OCI-LY7 (cell line): ENCODE measurements at regions not wholly inside any gene's neighbourhood (a gene's known extent, or its start where the extent isn't known, plus 50 kb on each side); places are given as distances from the start of the nearest gene placed in this dataset.

Experiments
- BruUV-seq: library from RNA; stranded (reverse); fragments of 400-500 nt; replicated peaks from 2 replicates; lab custom pipeline; 2021; lab: Mats Ljungman, UMichigan
- CTCF ChIA-PET: fragments of 300-600 bp; sonication (Branson Sonifier 250); formaldehyde crosslinking; loops from one replicate; lab custom pipeline; 2022; ENCODE audit warnings: antibody characterized with exemption; ENCODE audit not compliant: unreplicated experiment; lab: Charles Lee
- POLR2A ChIA-PET: fragments of 300-600 bp; sonication (Branson Sonifier 250); formaldehyde crosslinking; loops from one replicate; lab custom pipeline; 2022; ENCODE audit warnings: antibody characterized with exemption; lab: Charles Lee
- DNase-seq: peaks from one replicate; pipeline ENCODE4 v3.0.0-alpha.2; 2015; ENCODE audit warnings: low spot score
- H2AFZ ChIP-seq: fragments of 200-600 bp; sonication (generic), shearing (Covaris generic); 2 replicates; pipeline ENCODE4 v1.6.1; 2014; ENCODE audit warnings: mild to moderate bottlenecking, antibody characterized with exemption, low read length, moderate library complexity
- H3K27ac ChIP-seq: fragments of 200-600 bp; sonication (generic); 2 replicates; pipeline ENCODE4 v1.5.1; 2014; ENCODE audit warnings: mixed run types, low read depth, mild to moderate bottlenecking, moderate library complexity, low read length, inconsistent platforms; ENCODE audit not compliant: poor library complexity, severe bottlenecking
- H3K36me3 ChIP-seq: fragments of 200-600 bp; sonication (generic); 2 replicates; pipeline ENCODE4 v1.6.1; 2014; ENCODE audit warnings: mild to moderate bottlenecking, antibody characterized with exemption, low read length, moderate library complexity, mixed read lengths; ENCODE audit not compliant: insufficient read depth
- H3K4me1 ChIP-seq: fragments of 200-600 bp; sonication (generic); 2 replicates; pipeline ENCODE4 v1.5.1; 2014; ENCODE audit warnings: mild to moderate bottlenecking, low read length; ENCODE audit not compliant: insufficient read depth, poor library complexity, severe bottlenecking
- H3K4me2 ChIP-seq: fragments of 200-600 bp; sonication (generic); 2 replicates; pipeline ENCODE4 v1.6.1; 2014; ENCODE audit warnings: mild to moderate bottlenecking, low read length
- H3K4me3 ChIP-seq: fragments of 200-600 bp; sonication (generic); 2 replicates; pipeline ENCODE4 v1.5.1; 2014; ENCODE audit warnings: mild to moderate bottlenecking, low read depth, low read length; ENCODE audit not compliant: poor library complexity, severe bottlenecking
- H3K79me2 ChIP-seq: fragments of 200-600 bp; sonication (generic); 2 replicates; pipeline ENCODE4 v1.6.1; 2016; ENCODE audit warnings: low read depth, mild to moderate bottlenecking, low read length, moderate library complexity, mixed read lengths; ENCODE audit not compliant: insufficient read depth
- H3K9me2 ChIP-seq: fragments of 200-600 bp; sonication (generic); 2 replicates; pipeline ENCODE4 v1.6.1; 2016; ENCODE audit warnings: mild to moderate bottlenecking, low read length, mixed read lengths; ENCODE audit not compliant: insufficient read depth
- H3K9me3 ChIP-seq: fragments of 200-600 bp; sonication (generic); 2 replicates; pipeline ENCODE4 v1.6.1; 2014; ENCODE audit warnings: mild to moderate bottlenecking, mixed run types, low read length, mixed read lengths
- H4K20me1 ChIP-seq: fragments of 200-600 bp; sonication (generic); 2 replicates; pipeline ENCODE4 v1.6.1; 2014; ENCODE audit warnings: mild to moderate bottlenecking, antibody characterized with exemption, low read length, moderate library complexity, mixed read lengths; ENCODE audit not compliant: insufficient read depth
- EZH2phosphoT487 ChIP-seq: fragments of 200-600 bp; sonication (generic); IDR thresholded peaks from 2 replicates; pipeline ENCODE4 v1.6.1; 2018; ENCODE audit warnings: low read depth, borderline replicate concordance, mild to moderate bottlenecking, mixed run types, antibody characterized with exemption, low read length, moderate library complexity, mixed read lengths
- intact Hi-C: fragments of 100-400 bp; cut with micrococcal nuclease; formaldehyde crosslinking; loops from one replicate; pipeline ENCODE4 v1.10.0; 2022; ENCODE audit not compliant: unreplicated experiment
- TF ChIP-seq, protein P1 (sequence below): fragments of 200-600 bp; sonication (generic); conservative IDR thresholded peaks from 2 replicates; pipeline ENCODE4 v1.5.1; 2014; ENCODE audit warnings: mild to moderate bottlenecking, antibody characterized with exemption, low read length, moderate library complexity, mixed read lengths

- no peaks in the 10 kb centered on the region for H3K4me1 ChIP-seq
- H3K4me2 ChIP-seq: no peak overlapping the region
- no peak overlapping the region for H3K4me3 ChIP-seq
- H3K79me2 ChIP-seq: no peaks in the 10 kb centered on the region
- H3K9me3 ChIP-seq: no peaks in the 10 kb centered on the region
- no peak for DNase-seq
- CTCF ChIA-PET: no interaction called here
- no peak overlapping the region for H2AFZ ChIP-seq
- no peaks in the 10 kb centered on the region for H3K9me2 ChIP-seq
- no peak overlapping the region for H3K27ac ChIP-seq
- TF ChIP-seq, protein P1, sequence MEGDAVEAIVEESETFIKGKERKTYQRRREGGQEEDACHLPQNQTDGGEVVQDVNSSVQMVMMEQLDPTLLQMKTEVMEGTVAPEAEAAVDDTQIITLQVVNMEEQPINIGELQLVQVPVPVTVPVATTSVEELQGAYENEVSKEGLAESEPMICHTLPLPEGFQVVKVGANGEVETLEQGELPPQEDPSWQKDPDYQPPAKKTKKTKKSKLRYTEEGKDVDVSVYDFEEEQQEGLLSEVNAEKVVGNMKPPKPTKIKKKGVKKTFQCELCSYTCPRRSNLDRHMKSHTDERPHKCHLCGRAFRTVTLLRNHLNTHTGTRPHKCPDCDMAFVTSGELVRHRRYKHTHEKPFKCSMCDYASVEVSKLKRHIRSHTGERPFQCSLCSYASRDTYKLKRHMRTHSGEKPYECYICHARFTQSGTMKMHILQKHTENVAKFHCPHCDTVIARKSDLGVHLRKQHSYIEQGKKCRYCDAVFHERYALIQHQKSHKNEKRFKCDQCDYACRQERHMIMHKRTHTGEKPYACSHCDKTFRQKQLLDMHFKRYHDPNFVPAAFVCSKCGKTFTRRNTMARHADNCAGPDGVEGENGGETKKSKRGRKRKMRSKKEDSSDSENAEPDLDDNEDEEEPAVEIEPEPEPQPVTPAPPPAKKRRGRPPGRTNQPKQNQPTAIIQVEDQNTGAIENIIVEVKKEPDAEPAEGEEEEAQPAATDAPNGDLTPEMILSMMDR: no peak
- TF ChIP-seq EZH2phosphoT487: no peak
- no peaks in the 10 kb centered on the region for H3K36me3 ChIP-seq
- intact Hi-C loops: no loop called here
- POLR2A ChIA-PET: no interaction called here
- H4K20me1 ChIP-seq: no peaks in the 10 kb centered on the region
- BruUV-seq: no TSS peak
These were observed 99.1 kb downstream of the NSMCE3 start for GRCh38 chr15:29170521-29170920.
